PC-3 (cell line): ENCODE measurements at regions not wholly inside any gene's neighbourhood (a gene's known extent, or its start where the extent isn't known, plus 50 kb on each side); places are given as distances from the start of the nearest gene placed in this dataset.

Experiments used
- ATAC-seq: fragments of 200-7000 bp; cut with Tn5 transposase; 2 replicates; pipeline ENCODE4 v1.9.1; 2020; ENCODE audit warnings: mild to moderate bottlenecking, moderate library complexity
- BruUV-seq: library from RNA; stranded (reverse); fragments of 400-500 nt; replicated peaks from 2 replicates; lab custom pipeline; 2021; lab: Mats Ljungman, UMichigan
- CTCF ChIA-PET: fragments of 300-600 bp; sonication (Branson Sonifier 250); formaldehyde crosslinking; loops from one replicate; lab custom pipeline; 2022; ENCODE audit warnings: antibody characterized with exemption; lab: Charles Lee
- POLR2A ChIA-PET: fragments of 300-600 bp; sonication (Branson Sonifier 250); formaldehyde crosslinking; loops from one replicate; lab custom pipeline; 2022; ENCODE audit warnings: antibody characterized with exemption; ENCODE audit not compliant: unreplicated experiment; lab: Charles Lee
- DNase-seq: peaks from one replicate; pipeline ENCODE4 v3.0.0-alpha.2; 2015
- H2AFZ ChIP-seq: fragments of 300-600 bp; sonication (generic); 2 replicates; pipeline ENCODE4 v1.6.0; 2016; ENCODE audit warnings: antibody characterized with exemption, low read length
- H3F3A ChIP-seq: fragments of 300-600 bp; sonication (generic); one replicate; pipeline ENCODE4 v1.6.0; 2017; ENCODE audit warnings: antibody characterized with exemption, low read length, control low read depth, mild to moderate bottlenecking; ENCODE audit not compliant: unreplicated experiment
- H3K27ac ChIP-seq: fragments of 300-600 bp; sonication (generic); 2 replicates; pipeline ENCODE4 v1.5.1; 2016; ENCODE audit warnings: mild to moderate bottlenecking, low read length
- H3K27me3 ChIP-seq: fragments of 300-600 bp; sonication (generic); 2 replicates; pipeline ENCODE4 v1.6.1; 2016; ENCODE audit warnings: low read length, mixed read lengths
- H3K36me3 ChIP-seq: fragments of 300-600 bp; sonication (generic); 2 replicates; pipeline ENCODE4 v1.6.1; 2016; ENCODE audit warnings: low read depth, mixed run types, low read length, mixed read lengths
- H3K4me1 ChIP-seq: fragments of 300-600 bp; sonication (generic); 2 replicates; pipeline ENCODE4 v1.5.1; 2016; ENCODE audit warnings: low read length; ENCODE audit not compliant: insufficient read depth
- H3K4me2 ChIP-seq: fragments of 300-600 bp; sonication (generic); 2 replicates; pipeline ENCODE4 v1.6.0; 2016; ENCODE audit warnings: low read length
- H3K4me3 ChIP-seq: fragments of 300-600 bp; sonication (generic); 2 replicates; pipeline ENCODE4 v1.5.1; 2016; ENCODE audit warnings: mild to moderate bottlenecking, low read length, mixed read lengths
- H3K79me2 ChIP-seq: fragments of 300-600 bp; sonication (generic); 2 replicates; pipeline ENCODE4 v1.6.1; 2017; ENCODE audit warnings: low read length, mixed read lengths
- H3K9ac ChIP-seq: fragments of 300-600 bp; sonication (generic); 2 replicates; pipeline ENCODE4 v1.6.0; 2016; ENCODE audit warnings: mild to moderate bottlenecking, low read length
- H3K9me2 ChIP-seq: fragments of 300-600 bp; sonication (generic); replicated peaks from 2 replicates; pipeline ENCODE4 v1.6.1; 2016; ENCODE audit warnings: mixed run types, low read length, mixed read lengths
- H3K9me3 ChIP-seq: fragments of 300-600 bp; sonication (generic); 2 replicates; pipeline ENCODE4 v1.6.1; 2016; ENCODE audit warnings: low read length, mixed read lengths
- H4K20me1 ChIP-seq: fragments of 300-600 bp; sonication (generic); 2 replicates; pipeline ENCODE4 v1.6.1; 2016; ENCODE audit warnings: low read length, mixed read lengths
- EZH2 ChIP-seq: fragments of 300-600 bp; sonication (generic); IDR thresholded peaks from one replicate; pipeline ENCODE4 v1.6.1; 2017; ENCODE audit warnings: antibody characterized with exemption, mild to moderate bottlenecking, low read length; ENCODE audit not compliant: unreplicated experiment
- EZH2phosphoT487 ChIP-seq: fragments of 300-600 bp; sonication (generic); IDR thresholded peaks from 2 replicates; pipeline ENCODE4 v1.6.1; 2018; ENCODE audit warnings: mild to moderate bottlenecking, antibody characterized with exemption, low read length, borderline replicate concordance
- intact Hi-C: fragments of 100-400 bp; cut with micrococcal nuclease; formaldehyde crosslinking; loops from 2 replicates; pipeline ENCODE4 v1.9.0; 2023
- TF ChIP-seq, protein P1 (sequence below): fragments of 300-600 bp; sonication (generic); conservative IDR thresholded peaks from 2 replicates; pipeline ENCODE4 v1.5.1; 2017; ENCODE audit warnings: antibody characterized with exemption, low read depth, mild to moderate bottlenecking, low read length

DNA sequence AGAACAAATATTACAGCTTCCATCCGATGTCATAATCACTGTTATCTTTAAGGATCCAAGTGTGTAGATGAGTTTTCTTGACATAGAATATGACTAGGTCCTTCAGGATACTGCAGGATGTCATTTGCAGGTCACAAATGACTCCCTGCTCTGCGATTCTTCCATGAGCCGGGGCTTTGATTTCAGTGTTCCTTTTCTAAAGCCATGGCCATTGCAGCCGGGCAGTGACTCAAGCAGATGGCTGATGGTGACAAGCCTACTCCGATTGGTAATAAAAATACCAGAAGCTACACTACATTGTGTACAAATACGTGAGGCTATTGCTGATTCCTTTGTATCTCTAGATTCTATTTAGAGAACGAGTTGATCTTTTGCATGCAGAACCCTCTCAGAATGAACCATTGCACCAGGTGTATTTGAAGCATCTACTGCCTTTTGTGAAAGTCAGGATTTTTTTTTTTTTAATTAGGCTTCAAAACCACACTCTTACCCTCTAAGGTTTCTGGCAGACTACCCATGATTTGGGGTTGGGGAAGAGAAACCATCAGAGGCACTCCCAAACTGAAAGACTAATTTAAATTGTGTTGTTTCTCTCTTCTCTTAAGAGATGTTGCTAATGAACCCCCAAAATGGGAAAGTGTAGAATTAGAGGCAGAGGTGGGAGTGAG lies 271.0 kb upstream of the ADRA1B start:
- Histone ChIP-seq H3K4me3 (no peak overlapping the region), H4K20me1 (no peaks in the 10 kb centered on the region), H3K36me3 (no peaks in the 10 kb centered on the region), H3K4me1 (no peaks in the 10 kb centered on the region), H3K27me3 (no peaks in the 10 kb centered on the region), H3F3A (no peaks in the 10 kb centered on the region), H3K79me2 (no peaks in the 10 kb centered on the region), H3K9me2 (no peaks in the 10 kb centered on the region), H3K9ac (no peak overlapping the region), H3K4me2 (no peak overlapping the region), H2AFZ (no peak overlapping the region), H3K27ac (no peak overlapping the region), H3K9me3 (no peaks in the 10 kb centered on the region)
- BruUV-seq = no TSS peak
- POLR2A ChIA-PET = no interaction called here
- intact Hi-C loops = no loop called here
- CTCF ChIA-PET = no interaction called here
- no peak for TF ChIP-seq EZH2phosphoT487
- TF ChIP-seq EZH2 = no peak
- TF ChIP-seq, protein P1, sequence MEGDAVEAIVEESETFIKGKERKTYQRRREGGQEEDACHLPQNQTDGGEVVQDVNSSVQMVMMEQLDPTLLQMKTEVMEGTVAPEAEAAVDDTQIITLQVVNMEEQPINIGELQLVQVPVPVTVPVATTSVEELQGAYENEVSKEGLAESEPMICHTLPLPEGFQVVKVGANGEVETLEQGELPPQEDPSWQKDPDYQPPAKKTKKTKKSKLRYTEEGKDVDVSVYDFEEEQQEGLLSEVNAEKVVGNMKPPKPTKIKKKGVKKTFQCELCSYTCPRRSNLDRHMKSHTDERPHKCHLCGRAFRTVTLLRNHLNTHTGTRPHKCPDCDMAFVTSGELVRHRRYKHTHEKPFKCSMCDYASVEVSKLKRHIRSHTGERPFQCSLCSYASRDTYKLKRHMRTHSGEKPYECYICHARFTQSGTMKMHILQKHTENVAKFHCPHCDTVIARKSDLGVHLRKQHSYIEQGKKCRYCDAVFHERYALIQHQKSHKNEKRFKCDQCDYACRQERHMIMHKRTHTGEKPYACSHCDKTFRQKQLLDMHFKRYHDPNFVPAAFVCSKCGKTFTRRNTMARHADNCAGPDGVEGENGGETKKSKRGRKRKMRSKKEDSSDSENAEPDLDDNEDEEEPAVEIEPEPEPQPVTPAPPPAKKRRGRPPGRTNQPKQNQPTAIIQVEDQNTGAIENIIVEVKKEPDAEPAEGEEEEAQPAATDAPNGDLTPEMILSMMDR = no peak
- no peak for ATAC-seq
- no peak for DNase-seq

DNA sequence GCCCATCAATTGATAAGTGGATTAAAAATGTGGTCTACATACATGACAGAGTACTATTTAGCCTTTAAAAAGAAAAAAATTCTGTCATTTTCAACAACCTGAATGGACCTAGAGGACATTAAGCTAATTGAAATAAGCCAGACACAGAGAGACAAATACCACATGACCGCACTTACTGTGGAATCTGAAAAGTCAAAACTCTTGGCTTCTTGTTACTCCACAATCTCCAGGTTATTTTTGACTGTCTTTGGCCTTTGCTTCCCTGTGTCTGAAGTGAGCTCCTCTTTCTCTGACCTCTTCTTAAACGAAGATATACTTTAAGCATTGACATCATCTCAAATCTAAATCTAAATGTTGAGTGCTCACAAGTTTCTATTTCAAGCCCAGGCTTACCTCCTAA lies 265.5 kb upstream of the ADRA1B start:
- Histone ChIP-seq H3K4me1 (no peaks in the 10 kb centered on the region), H3K9ac (no peak overlapping the region)
- CTCF ChIA-PET = no interaction called here

More for the DNA sequence above, 265.5 kb upstream of the ADRA1B start:
- intact Hi-C loops = no loop called here
- H3K27ac ChIP-seq = no peak overlapping the region
- BruUV-seq = no TSS peak
- TF ChIP-seq, protein P1 = no peak
- TF ChIP-seq EZH2phosphoT487 (no peak), EZH2 (no peak)
- ATAC-seq (no peak), DNase-seq (no peak)
- H3F3A ChIP-seq = no peaks in the 10 kb centered on the region
- POLR2A ChIA-PET = no interaction called here
- H3K9me3 ChIP-seq = no peaks in the 10 kb centered on the region
- H2AFZ ChIP-seq = no peak overlapping the region
- H3K79me2 ChIP-seq = no peaks in the 10 kb centered on the region
- H4K20me1 ChIP-seq = no peaks in the 10 kb centered on the region
- H3K36me3 ChIP-seq = no peaks in the 10 kb centered on the region
- H3K9me2 ChIP-seq = no peaks in the 10 kb centered on the region
- H3K4me2 ChIP-seq = no peak overlapping the region
- H3K27me3 ChIP-seq = no peaks in the 10 kb centered on the region
- H3K4me3 ChIP-seq = no peak overlapping the region
